Hematopoietic multipotent progenitor cell treated with erythropoietin and hydrocortisone succinate and interleukin-3 and kit ligand, for 4 days (in vitro differentiated cells): ENCODE measurements at regions not wholly inside any gene's neighbourhood (a gene's known extent, or its start where the extent isn't known, plus 50 kb on each side); places are given as distances from the start of the nearest gene placed in this dataset.
A peak's percentile ranks its signal among the peaks of the same experiment; 100 is the strongest.

Source experiments
- DNase-seq: peaks from one replicate; pipeline ENCODE4 v3.0.0-alpha.2; 2015

- DNase-seq: no peak
Observed at GRCh38 chr4:27534488-27534887, 673.8 kb downstream of the STIM2 start.

DNA sequence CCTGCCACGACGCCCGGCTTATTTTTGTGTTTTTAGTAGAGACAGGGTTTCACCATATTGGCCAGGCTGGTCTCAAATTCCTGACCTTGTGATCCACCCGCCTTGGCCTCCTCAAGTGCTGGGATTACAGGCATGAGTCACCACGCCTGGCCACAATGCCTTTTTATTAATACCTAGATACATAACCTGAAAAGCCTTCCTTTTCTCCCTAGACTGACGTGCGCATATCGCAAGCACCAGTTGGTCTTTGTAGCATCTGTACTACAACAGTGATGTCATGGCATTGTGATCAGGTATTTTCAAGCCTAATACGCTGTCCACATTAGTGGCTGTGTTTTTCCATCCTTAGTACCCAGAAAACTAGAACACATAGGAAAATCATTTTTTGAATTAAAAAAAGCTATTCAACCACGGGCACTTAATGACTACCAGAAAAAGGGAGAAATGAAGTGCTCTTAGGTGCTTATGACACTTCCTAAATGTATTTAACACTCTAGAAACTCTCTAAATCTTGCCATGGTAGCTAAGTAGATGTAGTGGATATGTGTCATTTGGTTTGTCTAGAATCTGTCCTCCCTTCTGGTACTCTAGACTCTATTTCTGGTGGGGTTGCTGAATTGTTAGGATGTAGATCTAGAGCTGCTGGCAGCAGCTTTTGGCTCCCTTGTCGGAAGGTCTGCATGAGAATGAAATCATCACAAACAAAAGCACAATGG lies 707.8 kb downstream of the STIM2 start:
- no peak for DNase-seq

- no peak for DNase-seq
Observed at GRCh38 chr4:27568952-27569319, 708.3 kb downstream of the STIM2 start.

- no peak for DNase-seq
Observed at GRCh38 chr4:27574743-27575142, 714.1 kb downstream of the STIM2 start.

DNA sequence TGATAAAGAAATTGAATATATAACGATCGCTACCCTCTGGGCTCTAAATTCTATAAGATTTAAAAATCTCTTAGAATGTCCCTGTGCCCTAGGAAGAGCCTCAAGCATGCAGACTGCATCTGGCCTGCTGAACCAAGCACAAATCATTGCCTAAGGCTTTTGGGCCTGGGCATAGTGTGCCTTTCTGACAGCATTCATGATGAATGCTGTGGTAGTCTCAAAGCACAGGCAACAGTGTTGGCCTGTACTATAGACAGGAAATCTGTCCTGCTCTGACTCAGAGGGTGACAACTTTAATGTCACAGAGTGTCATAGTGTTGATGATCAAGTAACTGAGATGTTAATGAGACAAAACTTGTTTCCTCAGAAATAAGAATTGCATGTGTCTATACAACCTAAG lies 717.3 kb downstream of the STIM2 start:
- DNase-seq: no peak

DNA sequence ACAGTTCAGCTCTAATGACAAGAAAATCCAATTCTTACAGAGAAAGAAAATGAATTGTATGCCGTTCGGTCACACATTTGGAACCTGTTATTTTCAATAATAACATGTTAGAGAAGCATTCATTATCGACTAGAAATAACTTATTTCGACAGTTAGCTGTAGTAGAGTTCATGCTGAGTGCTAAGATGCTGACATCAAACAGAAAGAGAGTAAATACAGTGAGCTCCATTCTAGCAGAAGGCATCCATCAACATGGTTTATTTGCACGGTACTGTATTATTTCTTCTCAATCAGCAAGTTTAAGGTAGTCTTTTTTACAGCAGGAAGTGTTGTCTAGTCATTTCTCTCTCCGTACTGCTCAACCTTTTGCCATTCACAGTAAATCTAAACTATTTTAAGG lies 732.1 kb downstream of the STIM2 start:
- no peak for DNase-seq

- DNase-seq: no peak
Observed at GRCh38 chr4:27594922-27595321, 734.3 kb downstream of the STIM2 start.

- no peak for DNase-seq
Observed at GRCh38 chr4:27595571-27596360, 735.1 kb downstream of the STIM2 start.

DNA sequence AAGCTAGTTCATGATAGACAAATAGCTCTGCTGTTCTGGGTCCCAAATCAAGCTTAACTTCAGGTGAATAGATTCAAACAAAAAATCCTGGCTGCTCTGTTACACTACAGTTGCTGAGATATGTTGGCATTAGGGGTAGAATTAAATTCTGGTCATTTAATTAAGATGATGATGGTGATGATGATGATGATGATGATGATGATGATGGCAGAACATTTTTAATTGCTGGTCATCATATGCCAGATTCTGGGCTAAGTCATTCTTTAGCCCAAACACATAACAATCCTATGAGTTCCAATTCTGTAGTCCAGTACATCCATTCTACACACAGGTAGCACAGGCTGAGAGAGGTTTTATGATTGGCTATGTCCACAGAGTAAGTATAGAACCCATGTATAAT lies 741.5 kb downstream of the STIM2 start:
- DNase-seq: no peak

DNA sequence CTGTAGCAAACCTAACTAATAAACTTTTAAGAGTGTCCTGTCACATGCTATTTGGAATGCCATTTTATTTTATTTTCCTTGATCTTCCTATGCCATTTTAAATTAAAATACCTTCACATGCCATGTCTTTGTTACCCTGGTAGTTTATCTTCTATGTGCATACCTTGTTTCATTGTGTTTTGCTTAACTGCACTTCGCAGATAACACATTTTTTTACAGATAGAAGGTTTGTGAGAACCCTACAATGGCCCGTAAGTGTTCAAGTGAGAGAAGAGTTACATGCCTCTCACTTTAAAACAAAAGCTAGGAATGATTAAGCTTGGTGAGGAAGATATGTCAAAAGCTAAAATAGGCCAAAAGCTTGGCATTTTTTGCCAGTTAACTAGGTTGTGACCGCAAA lies 744.1 kb downstream of the STIM2 start:
- no peak for DNase-seq

GRCh38 chr4:27616166-27616565 lies 755.5 kb downstream of the STIM2 start:
- DNase-seq: no peak

GRCh38 chr4:27619435-27619834 lies 758.8 kb downstream of the STIM2 start:
- no peak for DNase-seq

- DNase-seq: no peak
Observed at GRCh38 chr4:27620886-27621285, 760.2 kb downstream of the STIM2 start.

- DNase-seq: no peak
Observed at GRCh38 chr4:27624749-27625148, 764.1 kb downstream of the STIM2 start.

- DNase-seq: no peak
Observed at GRCh38 chr4:27628609-27629008, 768.0 kb downstream of the STIM2 start.

DNA sequence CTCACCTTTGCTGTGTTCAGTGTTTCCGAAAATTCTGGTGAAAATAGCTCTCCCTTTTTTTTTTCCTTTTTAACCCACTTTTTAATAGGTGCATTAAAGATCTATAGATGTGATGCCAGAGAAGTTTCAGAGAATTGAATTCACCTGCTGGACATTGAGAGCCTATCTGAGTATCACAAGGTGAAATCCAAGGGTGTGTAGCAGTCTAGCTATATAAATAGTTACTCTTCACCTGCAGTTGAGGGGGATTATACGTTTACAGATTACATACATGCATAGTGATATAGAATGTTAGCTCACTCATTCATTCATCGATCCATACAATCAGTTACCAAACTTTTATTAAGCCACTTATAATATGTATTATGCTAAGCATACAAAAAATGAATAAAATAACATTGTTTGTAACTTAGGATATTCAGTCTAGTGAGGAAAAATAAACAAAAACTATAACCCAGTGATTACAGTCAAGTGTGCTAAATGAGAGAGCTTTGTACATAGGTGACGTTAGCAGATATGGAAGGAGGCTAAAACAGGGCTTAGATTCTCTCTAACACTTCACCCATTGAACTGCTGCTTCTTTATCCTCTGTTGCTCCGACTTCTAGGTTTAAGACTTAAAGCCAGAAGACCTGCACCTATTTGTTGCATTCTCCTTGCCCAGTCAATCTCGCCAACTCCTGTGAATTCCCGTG lies 769.0 kb downstream of the STIM2 start:
- DNase-seq: no peak

DNA sequence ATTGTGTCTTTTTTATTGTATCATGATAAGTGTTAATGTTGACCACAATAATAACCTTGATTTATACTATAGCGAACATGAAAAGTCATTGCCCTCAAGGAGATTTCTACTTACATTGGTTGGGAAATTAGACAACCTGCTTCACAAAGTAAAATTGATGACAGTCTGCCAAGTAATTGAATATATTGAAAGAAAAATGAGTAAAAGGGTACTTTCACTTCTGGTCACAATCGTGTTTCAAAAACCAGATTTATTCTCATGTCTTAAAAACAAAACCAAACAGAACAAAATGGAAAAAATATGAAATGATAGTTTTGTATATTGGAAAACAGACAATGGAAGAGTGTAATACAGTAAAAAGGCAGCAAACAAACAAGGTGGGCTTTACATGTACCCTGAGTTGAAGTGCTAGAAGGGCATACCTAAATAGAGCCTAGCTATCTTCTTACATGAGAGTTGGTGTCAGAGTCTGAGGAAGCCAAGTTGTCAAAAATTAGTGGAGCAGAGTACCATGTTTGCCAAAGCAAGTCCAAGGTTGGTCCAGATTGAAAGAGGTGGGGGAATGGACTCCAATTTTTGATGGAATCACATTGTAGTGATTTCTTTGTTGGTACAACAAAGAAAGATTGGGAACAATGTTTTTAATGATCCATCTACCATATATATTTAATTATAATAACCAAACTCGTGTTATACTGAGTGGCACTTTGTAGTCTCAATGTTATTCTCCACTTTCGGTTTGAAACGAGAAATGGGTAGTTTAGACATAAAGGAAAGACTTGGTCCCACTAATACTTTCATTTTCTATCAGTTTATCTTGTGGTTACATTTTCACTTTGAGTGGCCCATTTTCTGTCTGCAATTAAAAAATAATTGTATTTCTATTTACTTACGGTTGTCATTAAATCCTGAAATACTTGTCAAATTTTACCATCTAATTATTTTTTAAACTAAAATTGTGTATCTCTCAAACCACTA lies 775.6 kb downstream of the STIM2 start:
- no peak for DNase-seq

DNA sequence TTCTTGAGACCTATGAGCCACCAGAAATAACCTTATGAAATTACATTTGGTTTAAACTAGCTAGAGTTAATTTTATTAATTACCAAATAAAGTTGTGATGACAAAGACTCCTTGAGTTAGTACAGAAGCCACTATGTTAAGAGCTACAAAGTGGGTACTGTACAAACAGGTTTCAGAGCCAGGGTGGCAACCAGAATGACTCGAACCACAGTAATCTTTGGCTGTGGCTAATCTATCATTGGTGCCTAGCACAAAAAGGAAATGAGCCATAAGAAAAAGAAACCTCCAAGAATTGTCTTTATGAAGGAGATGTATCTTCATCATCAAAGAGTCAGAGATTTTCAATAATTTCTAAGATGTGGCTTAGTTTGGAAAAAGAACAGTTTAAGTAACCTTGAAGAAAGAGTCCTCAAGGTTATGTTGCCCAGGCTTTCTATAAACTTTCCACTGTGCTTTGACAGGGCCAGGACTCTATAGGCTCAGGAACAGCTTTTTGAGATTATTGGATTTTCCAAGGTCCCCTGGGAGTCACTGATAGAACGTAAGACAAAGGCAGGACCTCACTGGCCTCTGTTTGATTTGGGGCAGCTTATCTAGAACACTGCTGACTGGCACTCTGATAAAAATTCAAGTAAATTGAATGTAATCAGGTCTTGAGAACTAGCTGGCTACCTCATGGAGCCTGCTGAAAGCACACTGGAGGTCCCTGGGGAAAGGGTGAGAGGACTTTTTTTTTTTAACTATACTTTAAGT lies 777.7 kb downstream of the STIM2 start:
- DNase-seq: no peak

- no peak for DNase-seq
Observed at GRCh38 chr4:27643101-27643500, 782.5 kb downstream of the STIM2 start.

DNA sequence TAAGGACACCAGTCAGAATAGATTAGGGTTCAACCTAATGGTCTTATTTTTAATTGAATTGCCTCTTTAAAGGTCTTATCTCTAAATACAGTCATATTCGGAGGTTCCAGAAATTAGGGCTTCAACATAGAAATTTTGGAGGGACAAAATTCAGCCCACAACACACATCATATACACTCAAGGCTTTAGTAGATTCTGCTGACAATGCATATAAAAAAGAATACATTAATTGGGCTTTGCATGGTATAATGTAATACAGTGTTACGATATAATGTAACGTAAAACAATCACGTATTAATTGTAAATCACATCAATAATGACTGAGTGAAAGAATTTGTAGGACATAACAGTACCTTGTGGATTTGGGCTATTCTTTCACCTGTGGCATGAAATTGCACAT lies 787.8 kb downstream of the STIM2 start:
- DNase-seq: no peak

- no peak for DNase-seq
Observed at GRCh38 chr4:27662426-27662825, 801.8 kb downstream of the STIM2 start.

GRCh38 chr4:27666943-27667342 lies 806.3 kb downstream of the STIM2 start:
- DNase-seq: peak; percentile 24
